Activated CD4-positive, alpha-beta T cell treated with anti-CD3 and anti-CD28 coated beads, Interleukin-2, amount 50 U/mL, for 48 hours (primary cell): ENCODE measurements at regions not wholly inside any gene's neighbourhood (a gene's known extent, or its start where the extent isn't known, plus 50 kb on each side); places are given as distances from the start of the nearest gene placed in this dataset.
"Not testable (repeated sequence)": the region's sequence is repeated elsewhere in the genome, so short reads cannot be mapped to it uniquely, and the experiment has no call there.

Experiments
- DNase-seq, 2 experiments: peaks; one replicate each; pipeline ENCODE4 v3.0.0-alpha.2; 2020

- not testable (repeated sequence) for DNase-seq
Observed at GRCh38 chr14:86775896-86776295, 1217.1 kb downstream of the GALC start.

GRCh38 chr14:86774916-86775315, 1218.1 kb downstream of the GALC start:
- no peak for DNase-seq

- no peak for DNase-seq
Observed at GRCh38 chr14:86772075-86772474, 1220.9 kb downstream of the GALC start.

- no peak for DNase-seq
Observed at GRCh38 chr14:86770186-86770585, 1222.8 kb downstream of the GALC start.

GRCh38 chr14:86766469-86766868, 1226.5 kb downstream of the GALC start:
- no peak for DNase-seq

GRCh38 chr14:86761611-86762010, 1231.4 kb downstream of the GALC start:
- no peak for DNase-seq

- no peak for DNase-seq
Observed at GRCh38 chr14:86756521-86757190, 1226.7 kb downstream of the FLRT2 start.

- DNase-seq, result not testable (repeated sequence)
Observed at GRCh38 chr14:86750488-86750887, 1220.5 kb downstream of the FLRT2 start.

GRCh38 chr14:86739761-86740160, 1209.8 kb downstream of the FLRT2 start:
- no peak for DNase-seq

GRCh38 chr14:86731427-86731826, 1201.5 kb downstream of the FLRT2 start:
- not testable (repeated sequence) for DNase-seq

- DNase-seq, result no peak
Observed at GRCh38 chr14:86723254-86723624, 1193.3 kb downstream of the FLRT2 start.

- DNase-seq, result no peak
Observed at GRCh38 chr14:86722612-86723253, 1192.8 kb downstream of the FLRT2 start.

- no peak for DNase-seq
Observed at GRCh38 chr14:86714575-86714974, 1184.6 kb downstream of the FLRT2 start.

GRCh38 chr14:86714153-86714552, 1184.2 kb downstream of the FLRT2 start:
- DNase-seq, result no peak

- DNase-seq, result no peak
Observed at GRCh38 chr14:86712727-86713126, 1182.8 kb downstream of the FLRT2 start.

- no peak for DNase-seq
Observed at GRCh38 chr14:86712176-86712575, 1182.2 kb downstream of the FLRT2 start.

GRCh38 chr14:86708846-86709339, 1178.9 kb downstream of the FLRT2 start:
- DNase-seq, result no peak

GRCh38 chr14:86707071-86707470, 1177.1 kb downstream of the FLRT2 start:
- DNase-seq, result no peak

GRCh38 chr14:86683561-86683960, 1153.6 kb downstream of the FLRT2 start:
- no peak for DNase-seq

- DNase-seq, result no peak
Observed at GRCh38 chr14:86675059-86675458, 1145.1 kb downstream of the FLRT2 start.

GRCh38 chr14:86673523-86673969, 1143.6 kb downstream of the FLRT2 start:
- no peak for DNase-seq

GRCh38 chr14:86672080-86672479, 1142.1 kb downstream of the FLRT2 start:
- no peak for DNase-seq

GRCh38 chr14:86665975-86666374, 1136.0 kb downstream of the FLRT2 start:
- DNase-seq, result no peak

- DNase-seq, result no peak
Observed at GRCh38 chr14:86662334-86662733, 1132.4 kb downstream of the FLRT2 start.
